ENCODE measurements at regions not wholly inside any gene's neighbourhood (a gene's known extent, or its start where the extent isn't known, plus 50 kb on each side); places are given as distances from the start of the nearest gene placed in this dataset.
A peak's percentile ranks its signal among the peaks of the same experiment; 100 is the strongest.

GRCh38 chr9:86767373-86767772 lies 179.9 kb downstream of the GAS1 start:
- no peaks in the 10 kb centered on the region for H3K36me3 ChIP-seq
- WGBS, 2 donors: 83 to 87% methylated on average over 4 of the region's 4 CpGs
- TF ChIP-seq CTCF (IDR thresholded peaks at IDR 0.05): no peak
- H3K4me1 ChIP-seq: peaks cover 0 to 19% (median 0%) of the 10 kb centered on the region in 9 donors
- no peak for ATAC-seq
- intact Hi-C loops (cut with DNase I): no loop called here
- no peak for DNase-seq
- H3K4me3 ChIP-seq: no peak overlapping the region
- no peak overlapping the region for H3K27ac ChIP-seq
- H3K9me3 ChIP-seq: peaks cover 0 to 3% (median 0%) of the 10 kb centered on the region in 11 donors
- H3K27me3 ChIP-seq: peaks cover 0 to 4% (median 0%) of the 10 kb centered on the region in 7 donors

GRCh38 chr9:86766912-86767311 lies 180.4 kb downstream of the GAS1 start:
- Histone ChIP-seq H3K27me3 (peaks cover 0 to 2% (median 0%) of the 10 kb centered on the region in 7 donors), H3K9me3 (peaks cover 0 to 3% (median 0%) of the 10 kb centered on the region in 11 donors), H3K36me3 (no peaks in the 10 kb centered on the region), H3K4me3 (no peak overlapping the region), H3K4me1 (peaks cover 0 to 19% (median 0%) of the 10 kb centered on the region in 9 donors), H3K27ac (no peak overlapping the region)
- no peak for TF ChIP-seq CTCF (IDR thresholded peaks at IDR 0.05)
- WGBS, 2 donors: 64 to 73% methylated on average over 7 of the region's 7 CpGs
- intact Hi-C loops (cut with DNase I): no loop called here
- ATAC-seq (peak in 2 of 8 donors; percentile 29 to 55), DNase-seq (no peak)

- Histone ChIP-seq H3K9me3 (peaks cover 0 to 3% (median 0%) of the 10 kb centered on the region in 11 donors), H3K27me3 (peaks cover 0 to 2% (median 0%) of the 10 kb centered on the region in 7 donors)
- no peak for ATAC-seq
These were observed 180.8 kb downstream of the GAS1 start for GRCh38 chr9:86766511-86766910.

GRCh38 chr9:86765746-86766430 lies 181.4 kb downstream of the GAS1 start:
- Histone ChIP-seq H3K4me1 (peaks cover 0 to 19% (median 0%) of the 10 kb centered on the region in 9 donors), H3K27me3 (peaks cover 0 to 2% (median 0%) of the 10 kb centered on the region in 7 donors), H3K27ac (no peak overlapping the region), H3K4me3 (no peak overlapping the region), H3K36me3 (no peaks in the 10 kb centered on the region), H3K9me3 (peaks cover 0 to 3% (median 0%) of the 10 kb centered on the region in 11 donors)
- ATAC-seq (no peak), DNase-seq (no peak)
- no peak for TF ChIP-seq CTCF (IDR thresholded peaks at IDR 0.05)
- 82 to 83% methylated on average over 13 of the region's 13 CpGs for WGBS, 2 donors
- intact Hi-C loops (cut with DNase I): no loop called here

More at GRCh38 chr9:86766511-86766910, 180.8 kb downstream of the GAS1 start:
- peaks cover 0 to 19% (median 0%) of the 10 kb centered on the region in 9 donors for H3K4me1 ChIP-seq
- DNase-seq: no peak
- H3K27ac ChIP-seq: no peak overlapping the region
- H3K36me3 ChIP-seq: no peaks in the 10 kb centered on the region
- H3K4me3 ChIP-seq: no peak overlapping the region
- intact Hi-C loops (cut with DNase I): no loop called here
- no peak for TF ChIP-seq CTCF (IDR thresholded peaks at IDR 0.05)
- WGBS, 2 donors: 86 to 92% methylated on average over 6 of the region's 6 CpGs

All from heart right ventricle (tissue), 16 donors.